Fibroblast of pulmonary artery (primary cell): ENCODE measurements at regions not wholly inside any gene's neighbourhood (a gene's known extent, or its start where the extent isn't known, plus 50 kb on each side); places are given as distances from the start of the nearest gene placed in this dataset.

Source experiments
- DNase-seq: peaks from one replicate; pipeline ENCODE4 v3.0.0-alpha.2; 2010; ENCODE audit warnings: low read depth
- H3K4me3 ChIP-seq: replicated peaks from 2 replicates; pipeline ENCODE4 v1.5.1; 2011; ENCODE audit warnings: low read depth, mild to moderate bottlenecking, control low read depth, low read length, moderate library complexity
- CTCF ChIP-seq: IDR thresholded peaks from 2 replicates; pipeline ENCODE4 v1.5.1; 2011; ENCODE audit warnings: mild to moderate bottlenecking, control low read depth, low read length, inconsistent platforms; ENCODE audit errors: missing control alignments

- H3K4me3 ChIP-seq, result no peak overlapping the region
- no peak for TF ChIP-seq CTCF
- no peak for DNase-seq
Measured at GRCh38 chr10:111836064-111836463, 347.5 kb downstream of the GPAM start.

- no peak overlapping the region for H3K4me3 ChIP-seq
- no peak for DNase-seq
- no peak for TF ChIP-seq CTCF
Measured at GRCh38 chr10:111836571-111836970, 347.0 kb downstream of the GPAM start.

GRCh38 chr10:111837086-111837485 lies 346.5 kb downstream of the GPAM start:
- TF ChIP-seq CTCF, result no peak
- no peak for DNase-seq
- H3K4me3 ChIP-seq, result no peak overlapping the region

GRCh38 chr10:111837985-111838384 lies 345.6 kb downstream of the GPAM start:
- TF ChIP-seq CTCF, result no peak
- no peak overlapping the region for H3K4me3 ChIP-seq
- no peak for DNase-seq

GRCh38 chr10:111840546-111840945 lies 343.0 kb downstream of the GPAM start:
- no peak overlapping the region for H3K4me3 ChIP-seq
- TF ChIP-seq CTCF, result no peak
- no peak for DNase-seq

GRCh38 chr10:111852801-111853200 lies 330.8 kb downstream of the GPAM start:
- no peak overlapping the region for H3K4me3 ChIP-seq
- no peak for DNase-seq
- no peak for TF ChIP-seq CTCF

- DNase-seq, result no peak
- no peak for TF ChIP-seq CTCF
- H3K4me3 ChIP-seq, result no peak overlapping the region
Measured at GRCh38 chr10:111856631-111857030, 326.9 kb downstream of the GPAM start.
